Esophagus muscularis mucosa (tissue), 4 donors: ENCODE measurements at regions not wholly inside any gene's neighbourhood (a gene's known extent, or its start where the extent isn't known, plus 50 kb on each side); places are given as distances from the start of the nearest gene placed in this dataset.
"Not testable (repeated sequence)": the region's sequence is repeated elsewhere in the genome, so short reads cannot be mapped to it uniquely, and the experiment has no call there.

Experiments used
- CTCF ChIP-seq, 3 experiments: fragments of 200-600 bp in 2 of 3; fragments of 450-650 bp in 1 of 3; sonication (generic) in 2 of 3; IDR thresholded peaks; one replicate each; pipeline ENCODE4 v1.5.1; 2017 to 2019; ENCODE audit warnings: antibody characterized with exemption in 3 of 3, mild to moderate bottlenecking in 2 of 3, moderate library complexity in 1 of 3
- EP300 ChIP-seq: sonication (generic); formaldehyde crosslinking; IDR thresholded peaks from one replicate; pipeline ENCODE4 v1.6.1; 2017; ENCODE audit warnings: antibody characterized with exemption
- POLR2A ChIP-seq: fragments of 450-650 bp; IDR thresholded peaks from one replicate; pipeline ENCODE4 v1.6.1; 2017; ENCODE audit warnings: antibody characterized with exemption, moderate library complexity, mild to moderate bottlenecking, low read depth

- not testable (repeated sequence) for TF ChIP-seq CTCF (IDR thresholded peaks at IDR 0.05); EP300; POLR2A
Observed at GRCh38 chr4:12365869-12366268, 937.2 kb upstream of the HS3ST1 start.
